NCI-H187 treated with DMSO at 0.1 percent for 48 hours (cell line): ENCODE measurements at regions not wholly inside any gene's neighbourhood (a gene's known extent, or its start where the extent isn't known, plus 50 kb on each side); places are given as distances from the start of the nearest gene placed in this dataset.

Source experiments
- DNase-seq: peaks from one replicate; lab custom pipeline; 2025; lab: John Stamatoyannopoulos, UW

- DNase-seq = no peak
Measured at GRCh38 chr12:23185346-23185745, 560.4 kb downstream of the ETNK1 start.

- no peak for DNase-seq
Measured at GRCh38 chr12:23186950-23187349, 562.0 kb downstream of the ETNK1 start.

GRCh38 chr12:23193552-23193951, 568.6 kb downstream of the ETNK1 start:
- no peak for DNase-seq

GRCh38 chr12:23197266-23197665, 572.3 kb downstream of the ETNK1 start:
- no peak for DNase-seq

GRCh38 chr12:23202728-23203127, 577.8 kb downstream of the ETNK1 start:
- DNase-seq = no peak

GRCh38 chr12:23204933-23205778, 580.2 kb downstream of the ETNK1 start:
- DNase-seq = no peak

GRCh38 chr12:23209793-23210192, 584.8 kb downstream of the ETNK1 start:
- DNase-seq = no peak

GRCh38 chr12:23210573-23210972, 585.6 kb downstream of the ETNK1 start:
- DNase-seq = no peak

GRCh38 chr12:23211384-23212320, 586.7 kb downstream of the ETNK1 start:
- DNase-seq = no peak

- no peak for DNase-seq
Measured at GRCh38 chr12:23217158-23217557, 592.2 kb downstream of the ETNK1 start.

- no peak for DNase-seq
Measured at GRCh38 chr12:23217667-23218066, 592.7 kb downstream of the ETNK1 start.

GRCh38 chr12:23221066-23221465, 596.1 kb downstream of the ETNK1 start:
- DNase-seq = no peak

GRCh38 chr12:23221926-23222325, 597.0 kb downstream of the ETNK1 start:
- no peak for DNase-seq

- DNase-seq = no peak
Measured at GRCh38 chr12:23222801-23223200, 597.8 kb downstream of the ETNK1 start.

GRCh38 chr12:23228101-23228500, 603.1 kb downstream of the ETNK1 start:
- no peak for DNase-seq

- DNase-seq = no peak
Measured at GRCh38 chr12:23230899-23231298, 605.9 kb downstream of the ETNK1 start.

GRCh38 chr12:23236066-23236780, 611.3 kb downstream of the ETNK1 start:
- no peak for DNase-seq

GRCh38 chr12:23236811-23237210, 611.8 kb downstream of the ETNK1 start:
- DNase-seq = no peak

GRCh38 chr12:23238190-23238589, 613.2 kb downstream of the ETNK1 start:
- no peak for DNase-seq

GRCh38 chr12:23238957-23239356, 614.0 kb downstream of the ETNK1 start:
- no peak for DNase-seq

- DNase-seq = no peak
Measured at GRCh38 chr12:23245186-23245585, 620.2 kb downstream of the ETNK1 start.

GRCh38 chr12:23253191-23253590, 628.2 kb downstream of the ETNK1 start:
- DNase-seq = no peak
